NCI-H1105 treated with DMSO at 0.1 percent for 48 hours (cell line): ENCODE measurements at regions not wholly inside any gene's neighbourhood (a gene's known extent, or its start where the extent isn't known, plus 50 kb on each side); places are given as distances from the start of the nearest gene placed in this dataset.

Experiments used
- DNase-seq: peaks from one replicate; lab custom pipeline; 2025; lab: John Stamatoyannopoulos, UW

- DNase-seq = peak; percentile 69
Observed at GRCh38 chr3:107969994-107970819, 120.6 kb downstream of the CD47 start.

DNA sequence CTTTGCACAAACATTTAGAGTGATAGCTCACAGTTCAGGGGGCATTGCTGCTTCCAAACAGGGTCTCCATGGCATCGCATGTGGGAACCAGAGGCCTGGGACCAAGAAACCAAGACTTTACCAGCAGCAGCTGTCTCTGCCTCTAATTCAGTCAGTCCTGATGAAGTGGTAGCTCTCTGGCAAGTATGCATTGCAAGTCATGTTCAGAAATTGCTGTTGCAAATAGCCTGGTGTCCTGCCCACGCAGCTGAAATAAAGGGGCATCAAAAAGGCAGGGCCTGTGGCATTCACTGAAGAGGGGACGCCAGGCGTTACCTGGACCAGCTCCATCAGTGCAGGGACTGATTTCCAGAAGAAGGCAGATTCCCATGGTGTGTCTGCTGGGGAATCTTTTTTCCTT is 121.3 kb downstream of the CD47 start:
- DNase-seq = no peak

DNA sequence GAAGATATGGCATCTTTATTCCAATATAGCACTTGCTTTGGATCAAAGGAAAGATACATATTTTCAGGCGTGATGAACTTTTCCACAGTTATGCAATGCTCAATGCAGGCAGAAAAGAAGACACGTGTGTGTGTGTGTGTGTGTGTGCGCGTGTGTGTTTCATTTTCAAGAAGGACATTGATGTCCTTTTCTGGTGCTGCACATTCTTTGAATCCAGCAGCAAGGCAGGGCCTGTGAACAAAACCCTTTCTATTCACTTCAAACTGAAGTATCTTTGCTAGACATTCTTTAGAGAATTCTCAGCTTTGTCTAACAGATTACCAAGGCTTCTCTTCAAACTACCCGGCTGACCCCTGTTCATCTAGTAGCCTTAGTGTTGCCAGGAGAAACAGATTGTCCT is 124.6 kb downstream of the CD47 start:
- no peak for DNase-seq

GRCh38 chr3:107965136-107965655 is 125.6 kb downstream of the CD47 start:
- DNase-seq = no peak

DNA sequence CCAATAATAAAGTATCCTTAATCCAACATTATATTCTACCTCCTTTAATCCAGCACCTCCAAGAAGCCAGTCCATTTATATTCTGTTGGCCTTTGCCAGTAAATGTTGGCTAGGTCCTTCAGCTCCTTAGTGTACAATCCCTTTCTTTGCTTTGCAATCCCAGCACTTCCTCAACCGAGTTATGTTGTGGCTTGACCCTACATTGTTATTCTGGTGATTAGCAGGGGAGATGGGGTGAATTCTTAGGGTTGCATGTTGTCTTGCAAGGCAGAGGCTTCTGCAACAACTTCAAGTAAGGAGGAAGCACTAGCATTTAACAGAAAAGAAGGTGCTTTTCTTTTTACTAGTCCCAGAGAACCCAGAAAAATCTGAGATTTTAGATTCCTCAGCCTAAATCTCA is 127.2 kb downstream of the CD47 start:
- DNase-seq = no peak

GRCh38 chr3:107962946-107963345 is 127.9 kb downstream of the CD47 start:
- no peak for DNase-seq

DNA sequence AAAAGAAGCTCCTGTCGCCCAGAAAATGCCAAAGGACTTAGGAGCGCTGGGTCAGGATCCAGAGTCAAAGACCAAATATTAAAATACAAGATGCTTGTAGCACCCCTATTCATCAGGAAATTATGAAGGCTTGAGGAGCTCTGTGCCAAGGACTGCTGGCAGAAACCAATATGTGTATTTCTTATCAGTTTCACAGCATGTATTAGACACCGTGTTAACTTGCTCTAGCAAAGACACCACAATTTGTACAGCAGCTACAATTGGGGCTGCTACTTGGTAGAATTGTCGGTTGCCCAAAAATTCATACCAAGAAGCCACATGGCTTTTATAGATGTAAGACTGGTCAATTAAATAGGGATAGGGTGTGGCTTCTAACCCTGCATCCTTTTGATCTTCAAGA is 128.8 kb downstream of the CD47 start:
- no peak for DNase-seq

DNA sequence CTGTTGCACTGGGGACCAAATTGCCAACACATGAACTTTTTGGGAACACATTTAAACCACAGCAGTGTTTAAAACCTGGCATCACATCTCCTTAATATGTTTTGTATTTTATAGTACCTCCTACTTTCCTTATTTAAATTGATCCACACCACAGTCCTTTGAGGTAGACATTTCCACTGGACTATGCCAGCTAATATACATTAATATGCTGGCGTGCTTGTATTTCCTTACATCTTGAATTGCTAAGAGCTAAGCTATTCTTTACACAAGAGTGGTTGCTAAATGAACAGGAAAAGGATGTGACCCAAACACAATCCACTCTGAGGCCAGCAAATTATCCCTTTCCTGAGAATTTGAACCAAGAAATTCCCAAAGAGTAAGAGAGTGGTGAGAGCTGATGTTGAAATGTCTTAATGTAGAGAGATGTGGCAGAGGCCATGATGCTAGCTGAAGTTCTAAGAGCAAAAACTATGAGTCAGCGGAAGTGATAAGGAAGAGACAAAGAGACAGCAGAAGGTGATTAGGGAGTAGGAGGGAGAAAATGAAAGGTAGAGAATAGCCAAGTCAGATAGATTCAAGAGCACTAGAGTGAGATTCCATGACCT is 131.2 kb downstream of the CD47 start:
- no peak for DNase-seq

GRCh38 chr3:107958146-107958545 is 132.7 kb downstream of the CD47 start:
- DNase-seq = no peak

DNA sequence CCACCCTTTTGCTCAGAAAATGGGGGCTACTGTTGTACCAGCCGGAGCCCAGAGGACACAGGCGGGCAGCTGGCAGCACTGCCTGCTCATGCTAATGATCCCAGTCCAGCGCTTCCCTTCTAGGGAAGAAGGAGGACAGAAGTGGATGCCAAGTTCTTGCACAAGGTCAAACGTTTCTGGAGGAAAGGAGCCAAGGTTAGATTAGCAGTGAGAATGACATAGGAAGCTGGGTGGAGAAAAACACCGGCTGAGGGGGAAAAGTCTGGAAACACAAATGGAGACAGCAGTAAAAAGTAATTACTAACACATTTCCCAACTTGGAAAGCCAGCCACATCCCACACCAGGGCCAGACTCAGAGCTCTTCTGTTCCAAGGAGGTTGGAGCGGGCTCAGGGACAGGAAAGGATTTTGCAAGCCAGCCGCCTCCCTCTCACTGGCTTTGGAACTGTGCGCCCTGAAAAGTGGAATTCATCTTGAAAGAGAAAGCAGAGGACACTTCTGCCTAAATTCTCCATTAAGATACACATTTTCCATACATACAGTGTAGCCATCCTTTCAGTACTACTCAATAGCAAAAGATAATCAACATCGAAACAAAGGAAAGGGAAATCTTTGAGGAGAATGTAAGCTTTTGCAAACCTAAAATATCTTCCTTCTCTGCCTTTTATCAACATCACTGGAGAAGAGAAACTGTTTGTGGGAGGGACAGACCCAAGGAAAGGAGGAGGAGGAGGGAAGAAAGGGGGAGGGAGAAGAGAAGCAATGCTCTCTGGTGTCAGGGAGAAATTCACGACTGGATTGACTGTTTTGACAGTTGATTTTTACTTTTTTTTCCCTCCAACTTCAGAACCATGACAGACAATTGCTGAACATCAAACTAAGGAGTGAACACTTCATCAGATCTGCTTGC is 133.6 kb downstream of the CD47 start:
- DNase-seq = no peak

DNA sequence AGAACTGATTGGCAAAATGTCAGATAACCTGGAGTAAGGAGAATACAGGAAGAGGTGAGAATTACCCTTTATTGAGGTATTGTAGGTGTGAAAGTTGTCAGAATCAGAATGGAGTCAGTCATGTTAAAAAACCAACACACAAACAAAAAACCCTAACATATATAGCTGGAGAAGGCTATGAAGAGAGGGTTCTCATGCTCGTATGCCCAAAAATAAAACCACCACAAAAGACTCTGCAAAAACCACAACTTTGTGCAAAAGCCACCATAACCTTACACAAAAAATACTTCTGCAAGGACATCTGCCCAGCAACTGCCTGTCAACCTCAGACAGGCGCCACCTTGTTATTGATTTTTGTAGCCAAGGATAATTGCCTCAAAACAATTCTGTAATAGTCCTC is 136.0 kb downstream of the CD47 start:
- DNase-seq = no peak

GRCh38 chr3:107953722-107954121 is 137.1 kb downstream of the CD47 start:
- no peak for DNase-seq

DNA sequence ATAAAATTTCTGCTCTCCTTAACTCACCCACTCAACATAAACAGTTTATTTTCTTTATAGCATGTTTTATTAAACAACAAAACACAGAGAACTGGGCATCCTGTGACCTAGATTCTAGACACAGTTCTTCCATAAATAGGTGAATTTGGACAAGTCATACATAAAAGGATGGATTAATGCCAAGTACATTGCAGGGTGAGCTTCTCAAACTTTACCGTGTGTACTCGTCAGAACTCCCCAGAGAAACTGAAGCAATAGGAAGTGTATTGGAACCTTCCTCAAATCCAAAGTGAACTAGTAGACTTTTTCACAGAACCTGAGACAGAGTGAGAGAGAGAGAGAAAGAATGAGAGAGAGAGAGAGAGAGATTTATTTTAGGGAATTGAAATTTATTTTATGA is 139.7 kb downstream of the CD47 start:
- DNase-seq = no peak

- no peak for DNase-seq
Observed at GRCh38 chr3:107950417-107950816, 140.4 kb downstream of the CD47 start.

DNA sequence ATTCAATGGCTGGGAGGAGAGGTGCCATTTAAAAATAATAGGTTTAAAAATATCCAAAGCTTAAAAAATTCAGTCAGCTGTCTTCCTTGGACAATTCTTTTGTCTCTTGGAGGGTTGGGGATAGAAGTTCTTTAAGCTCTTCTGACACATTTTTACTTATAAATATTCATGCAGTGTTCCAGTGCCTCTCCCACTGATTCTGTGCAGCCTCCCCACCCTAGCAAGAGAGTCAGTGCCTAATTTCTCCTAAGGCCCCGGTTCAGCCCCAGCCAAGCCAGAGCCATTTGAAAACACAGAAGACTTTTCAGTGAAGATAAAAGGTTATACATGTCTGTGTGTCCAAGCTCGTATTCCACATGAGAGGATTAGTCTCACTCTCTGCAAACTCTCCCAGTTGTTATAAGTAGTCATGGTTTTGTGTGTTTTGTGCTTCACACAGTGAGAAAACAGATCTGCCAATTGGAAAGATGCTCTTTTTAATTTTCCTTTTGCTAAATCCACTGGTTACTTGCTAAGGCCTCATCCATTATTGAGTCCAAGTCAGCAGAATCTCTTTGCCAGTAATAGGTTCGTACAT is 141.3 kb downstream of the CD47 start:
- no peak for DNase-seq

GRCh38 chr3:107947203-107947602 is 143.6 kb downstream of the CD47 start:
- no peak for DNase-seq

DNA sequence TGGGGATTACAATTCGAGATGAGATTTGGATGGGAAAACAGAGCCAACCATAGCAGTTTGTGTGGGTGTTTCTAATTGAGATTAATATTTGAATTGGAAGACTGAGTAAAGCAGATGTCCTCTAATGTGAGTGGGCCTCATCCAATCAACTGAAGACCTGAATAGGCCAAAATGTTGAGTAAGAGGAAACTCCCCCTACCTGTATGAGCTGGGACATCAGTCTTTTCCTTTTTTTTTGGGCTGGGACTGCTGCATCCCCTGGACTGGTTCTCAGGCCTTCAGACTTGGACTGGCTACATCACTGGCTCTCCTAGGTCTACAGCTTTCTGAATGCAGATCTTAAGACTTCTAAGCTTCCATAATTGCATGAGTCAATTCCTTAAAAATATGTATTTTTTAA is 144.1 kb downstream of the CD47 start:
- DNase-seq = no peak

- DNase-seq = peak; percentile 11
Observed at GRCh38 chr3:107945417-107946094, 145.3 kb downstream of the CD47 start.

DNA sequence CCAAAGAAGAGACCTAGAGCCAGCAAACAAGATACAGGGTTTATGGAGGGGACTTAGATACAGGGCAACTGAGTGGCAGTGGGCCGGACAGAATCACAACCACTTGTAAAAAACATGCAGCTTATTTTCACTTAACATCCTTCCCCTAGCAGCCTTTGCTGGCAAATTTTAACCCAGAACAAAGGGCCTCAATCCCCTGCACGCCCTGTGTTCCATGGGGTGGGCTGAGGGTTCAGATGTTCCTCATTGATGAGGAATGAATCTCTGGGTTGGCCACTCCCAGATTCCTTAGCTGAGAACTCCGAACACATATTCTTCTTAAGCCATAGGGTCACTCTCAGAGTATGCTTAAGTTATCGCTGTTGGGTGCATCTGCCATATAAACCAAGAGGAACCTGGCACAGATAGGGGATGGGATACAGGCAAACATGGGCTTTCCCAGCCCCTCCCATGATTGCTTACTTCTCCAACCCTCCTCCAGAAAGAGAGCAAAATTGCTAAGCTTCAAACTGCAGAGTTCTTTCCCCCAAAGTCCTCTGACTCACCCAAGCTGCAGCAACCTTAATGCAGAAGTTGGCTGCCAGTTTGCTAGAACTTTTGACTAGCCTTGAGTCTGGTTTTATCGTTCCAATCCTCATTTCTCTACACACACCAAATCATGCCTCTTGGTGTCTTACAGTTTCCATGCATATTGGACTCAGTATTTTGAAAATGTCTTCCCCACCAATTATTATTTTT is 146.9 kb downstream of the CD47 start:
- DNase-seq = no peak

GRCh38 chr3:107942951-107943749 is 147.7 kb downstream of the CD47 start:
- DNase-seq = no peak
